ENCODE measurements at regions not wholly inside any gene's neighbourhood (a gene's known extent, or its start where the extent isn't known, plus 50 kb on each side); places are given as distances from the start of the nearest gene placed in this dataset.
A peak's percentile ranks its signal among the peaks of the same experiment; 100 is the strongest.

DNA sequence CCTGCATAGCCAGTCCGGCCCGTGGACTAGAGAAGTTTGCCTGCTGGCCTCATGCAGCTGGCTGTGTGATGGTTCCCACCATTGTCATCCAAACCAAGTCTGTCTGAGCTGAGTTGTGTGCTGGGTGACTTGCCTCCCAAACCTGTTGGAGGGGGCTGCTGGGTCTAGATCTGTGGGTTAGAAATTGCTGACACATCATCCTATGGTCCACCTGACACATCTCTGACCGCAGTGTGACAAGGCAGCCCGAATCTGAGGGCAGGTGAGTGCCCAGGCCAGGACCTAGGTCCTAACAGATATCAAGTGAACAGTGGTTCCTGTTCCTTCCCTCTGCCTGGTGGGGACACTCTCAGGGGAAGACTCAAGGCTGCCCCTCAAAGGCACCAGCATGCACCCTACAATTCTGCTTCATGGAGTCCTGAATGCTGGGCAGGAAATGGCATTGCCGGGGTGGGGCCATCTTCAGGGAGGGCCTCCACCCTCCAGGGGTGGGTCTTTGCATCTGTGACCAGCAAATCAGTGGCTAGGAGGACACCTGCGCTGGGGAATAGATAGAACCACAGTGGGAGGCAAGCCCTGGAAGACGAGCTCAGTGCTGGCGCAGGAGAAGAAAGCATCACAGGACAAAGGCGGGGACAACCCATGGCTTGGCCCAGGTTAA is 117.9 kb upstream of the ID2 start:
- H3K9me3 ChIP-seq (ENCODE audit: control insufficient read depth in 2 of 2, low read length in 2 of 2), result peaks cover 0 to 2% of the 10 kb centered on the region in 2 donors
- peak overlapping the region; percentile 4 to 6 for H3K27ac ChIP-seq (ENCODE audit: low read depth in 2 of 2, low read length in 2 of 2)
- no peaks in the 10 kb centered on the region for H3K4me1 ChIP-seq (ENCODE audit: control insufficient read depth in 2 of 2, insufficient read depth in 2 of 2, low read length in 2 of 2)
- no peak overlapping the region for H3K9ac ChIP-seq (ENCODE audit: low read depth in 1 of 2, low read length in 2 of 2)
- no peak overlapping the region for H3K4me3 ChIP-seq (ENCODE audit: low read length in 2 of 2)
- peaks cover 0 to 2% of the 10 kb centered on the region in 2 donors for H3K36me3 ChIP-seq (ENCODE audit: control insufficient read depth in 2 of 2, insufficient read depth in 2 of 2, low read length in 2 of 2)
- H3K27me3 ChIP-seq (ENCODE audit: control insufficient read depth in 2 of 2, insufficient read depth in 2 of 2, low read length in 2 of 2), result no peaks in the 10 kb centered on the region

DNA sequence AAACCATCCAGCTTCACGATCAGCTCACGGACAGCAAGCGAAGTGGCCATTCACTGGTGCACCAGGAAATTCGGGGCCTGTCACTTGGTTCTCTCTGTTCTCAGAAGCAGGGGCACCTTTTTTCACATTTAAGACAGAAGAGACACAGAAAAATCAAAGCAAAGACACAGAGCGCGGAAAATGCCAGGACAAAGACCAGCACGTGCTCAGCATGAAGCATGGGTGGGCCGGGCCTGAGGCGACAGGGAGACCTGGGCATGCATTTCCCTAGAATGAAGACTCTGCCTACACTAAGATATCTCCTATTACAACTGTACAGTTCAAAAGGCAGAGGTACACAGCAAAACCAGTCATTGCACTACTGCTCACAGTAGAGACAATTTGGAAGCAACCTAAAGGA is 117.4 kb upstream of the ID2 start:
- Histone ChIP-seq H3K9me3 (ENCODE audit: control insufficient read depth in 2 of 2, low read length in 2 of 2) (peaks cover 0 to 2% of the 10 kb centered on the region in 2 donors), H3K36me3 (ENCODE audit: control insufficient read depth in 2 of 2, insufficient read depth in 2 of 2, low read length in 2 of 2) (peaks cover 0 to 2% of the 10 kb centered on the region in 2 donors), H3K9ac (ENCODE audit: low read depth in 1 of 2, low read length in 2 of 2) (no peak overlapping the region), H3K4me3 (ENCODE audit: low read length in 2 of 2) (no peak overlapping the region), H3K27me3 (ENCODE audit: control insufficient read depth in 2 of 2, insufficient read depth in 2 of 2, low read length in 2 of 2) (no peaks in the 10 kb centered on the region), H3K4me1 (ENCODE audit: control insufficient read depth in 2 of 2, insufficient read depth in 2 of 2, low read length in 2 of 2) (no peaks in the 10 kb centered on the region), H3K27ac (ENCODE audit: low read depth in 2 of 2, low read length in 2 of 2) (no peak overlapping the region)

DNA sequence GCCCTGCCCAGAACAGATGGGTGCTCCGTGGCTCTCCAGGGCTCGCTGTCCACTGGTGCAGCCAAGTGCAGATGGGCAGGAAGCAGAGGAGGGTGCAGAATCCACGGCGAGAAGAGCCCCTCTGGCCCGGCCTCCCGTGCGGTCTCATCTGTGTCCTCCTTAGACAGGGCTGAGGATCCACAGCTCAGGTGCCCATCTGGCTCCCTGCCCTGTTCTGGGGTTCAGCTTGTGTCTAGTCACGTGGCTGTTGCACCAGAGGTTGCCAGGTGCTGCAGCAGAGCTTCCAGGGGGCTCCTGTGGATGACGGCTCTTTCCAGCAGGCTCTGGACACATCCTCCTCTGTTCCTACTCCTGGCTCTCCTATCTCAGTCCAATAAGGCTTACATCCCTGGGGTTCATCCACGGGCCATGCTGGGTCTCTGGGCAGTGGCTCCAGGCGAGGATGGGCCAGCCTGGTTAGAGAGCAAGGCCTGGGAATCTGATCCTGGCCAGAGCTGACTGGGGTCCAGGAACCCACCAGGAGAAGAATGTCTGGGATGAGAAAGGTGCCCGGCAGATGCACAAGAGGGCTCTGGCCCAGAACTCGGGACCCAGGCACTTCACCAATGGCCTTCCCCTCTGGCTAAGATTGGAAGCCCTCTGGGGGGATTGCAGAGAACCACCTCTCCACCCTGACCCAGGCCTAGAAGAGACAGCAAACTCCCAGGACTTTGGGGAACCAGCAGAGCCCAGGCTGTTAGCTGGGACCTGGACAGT is 116.3 kb upstream of the ID2 start:
- Histone ChIP-seq H3K9me3 (ENCODE audit: control insufficient read depth in 2 of 2, low read length in 2 of 2) (peaks cover 0 to 2% of the 10 kb centered on the region in 2 donors), H3K27ac (ENCODE audit: low read depth in 2 of 2, low read length in 2 of 2) (no peak overlapping the region), H3K27me3 (ENCODE audit: control insufficient read depth in 2 of 2, insufficient read depth in 2 of 2, low read length in 2 of 2) (no peaks in the 10 kb centered on the region), H3K36me3 (ENCODE audit: control insufficient read depth in 2 of 2, insufficient read depth in 2 of 2, low read length in 2 of 2) (peaks cover 0 to 2% of the 10 kb centered on the region in 2 donors), H3K4me3 (ENCODE audit: low read length in 2 of 2) (no peak overlapping the region), H3K9ac (ENCODE audit: low read depth in 1 of 2, low read length in 2 of 2) (no peak overlapping the region), H3K4me1 (ENCODE audit: control insufficient read depth in 2 of 2, insufficient read depth in 2 of 2, low read length in 2 of 2) (no peaks in the 10 kb centered on the region)

DNA sequence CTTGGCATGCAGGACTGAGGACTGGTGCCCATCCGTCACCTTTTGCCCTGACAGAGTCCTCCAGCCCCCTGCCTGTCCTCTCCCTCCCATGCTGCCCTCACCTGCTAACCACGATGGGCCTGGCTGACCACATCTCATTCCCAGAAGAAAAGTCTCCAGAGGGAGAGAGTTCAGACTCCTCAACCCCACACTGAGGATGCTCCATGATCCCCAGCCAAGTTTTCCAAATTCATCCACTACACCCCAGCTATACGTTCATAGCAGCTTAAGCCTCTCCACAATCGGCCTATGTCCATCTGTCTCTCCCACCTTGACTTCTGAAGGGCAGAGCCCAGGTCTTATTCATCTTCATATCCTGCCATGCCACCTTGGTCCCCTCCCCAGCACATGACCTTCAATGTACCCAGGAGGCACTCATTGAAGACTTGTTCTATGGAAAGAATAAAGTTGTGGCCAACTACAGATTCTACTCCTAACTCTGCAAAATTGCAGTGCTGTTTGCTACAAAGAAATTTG is 115.6 kb upstream of the ID2 start:
- H3K9me3 ChIP-seq (ENCODE audit: control insufficient read depth in 2 of 2, low read length in 2 of 2), result peaks cover 0 to 2% of the 10 kb centered on the region in 2 donors
- no peak overlapping the region for H3K4me3 ChIP-seq (ENCODE audit: low read length in 2 of 2)
- no peak overlapping the region for H3K27ac ChIP-seq (ENCODE audit: low read depth in 2 of 2, low read length in 2 of 2)
- H3K36me3 ChIP-seq (ENCODE audit: control insufficient read depth in 2 of 2, insufficient read depth in 2 of 2, low read length in 2 of 2), result peaks cover 0 to 2% of the 10 kb centered on the region in 2 donors
- no peaks in the 10 kb centered on the region for H3K27me3 ChIP-seq (ENCODE audit: control insufficient read depth in 2 of 2, insufficient read depth in 2 of 2, low read length in 2 of 2)
- H3K9ac ChIP-seq (ENCODE audit: low read depth in 1 of 2, low read length in 2 of 2), result no peak overlapping the region
- H3K4me1 ChIP-seq (ENCODE audit: control insufficient read depth in 2 of 2, insufficient read depth in 2 of 2, low read length in 2 of 2), result peaks cover 0 to under 1% of the 10 kb centered on the region in 2 donors

DNA sequence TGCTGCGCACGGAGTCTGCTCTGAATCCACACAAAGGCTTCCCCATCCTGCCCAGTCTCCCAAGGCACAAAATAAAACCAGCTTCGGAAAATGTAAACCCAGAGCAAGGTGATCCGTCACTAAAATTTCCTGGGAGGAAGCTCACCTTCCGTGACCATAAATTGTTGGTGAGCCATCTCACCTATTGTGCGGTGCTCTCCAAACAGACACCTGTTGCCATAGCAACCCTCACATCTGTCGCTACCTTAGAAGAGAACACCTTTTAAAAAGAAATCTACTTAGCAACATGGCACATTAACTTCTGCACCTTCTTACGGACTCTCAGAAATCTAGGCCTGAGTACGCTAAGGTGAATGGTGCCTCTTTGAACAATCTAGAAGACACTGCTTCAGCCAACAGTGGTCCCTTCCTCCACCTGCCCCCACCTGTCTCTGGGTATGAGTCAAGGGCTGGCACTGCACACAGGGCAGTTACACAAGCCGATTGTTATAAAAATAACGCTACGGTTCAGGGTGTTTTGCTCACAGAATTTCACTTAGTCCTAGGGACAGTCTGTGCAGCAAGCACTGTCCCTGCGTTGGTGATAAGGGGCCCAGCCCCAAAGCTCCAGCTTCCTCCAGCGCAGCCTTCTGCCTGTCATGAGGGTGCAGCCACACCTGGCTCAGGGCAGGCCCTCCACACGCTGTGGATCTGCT is 114.9 kb upstream of the ID2 start:
- no peaks in the 10 kb centered on the region for H3K27me3 ChIP-seq (ENCODE audit: control insufficient read depth in 2 of 2, insufficient read depth in 2 of 2, low read length in 2 of 2)
- H3K36me3 ChIP-seq (ENCODE audit: control insufficient read depth in 2 of 2, insufficient read depth in 2 of 2, low read length in 2 of 2), result peaks cover 0 to 2% of the 10 kb centered on the region in 2 donors
- H3K4me3 ChIP-seq (ENCODE audit: low read length in 2 of 2), result no peak overlapping the region
- peaks cover 2 to 6% of the 10 kb centered on the region in 2 donors for H3K4me1 ChIP-seq (ENCODE audit: control insufficient read depth in 2 of 2, insufficient read depth in 2 of 2, low read length in 2 of 2)
- H3K27ac ChIP-seq (ENCODE audit: low read depth in 2 of 2, low read length in 2 of 2), result no peak overlapping the region
- H3K9ac ChIP-seq (ENCODE audit: low read depth in 1 of 2, low read length in 2 of 2), result no peak overlapping the region
- peaks cover 0 to 1% of the 10 kb centered on the region in 2 donors for H3K9me3 ChIP-seq (ENCODE audit: control insufficient read depth in 2 of 2, low read length in 2 of 2)

DNA sequence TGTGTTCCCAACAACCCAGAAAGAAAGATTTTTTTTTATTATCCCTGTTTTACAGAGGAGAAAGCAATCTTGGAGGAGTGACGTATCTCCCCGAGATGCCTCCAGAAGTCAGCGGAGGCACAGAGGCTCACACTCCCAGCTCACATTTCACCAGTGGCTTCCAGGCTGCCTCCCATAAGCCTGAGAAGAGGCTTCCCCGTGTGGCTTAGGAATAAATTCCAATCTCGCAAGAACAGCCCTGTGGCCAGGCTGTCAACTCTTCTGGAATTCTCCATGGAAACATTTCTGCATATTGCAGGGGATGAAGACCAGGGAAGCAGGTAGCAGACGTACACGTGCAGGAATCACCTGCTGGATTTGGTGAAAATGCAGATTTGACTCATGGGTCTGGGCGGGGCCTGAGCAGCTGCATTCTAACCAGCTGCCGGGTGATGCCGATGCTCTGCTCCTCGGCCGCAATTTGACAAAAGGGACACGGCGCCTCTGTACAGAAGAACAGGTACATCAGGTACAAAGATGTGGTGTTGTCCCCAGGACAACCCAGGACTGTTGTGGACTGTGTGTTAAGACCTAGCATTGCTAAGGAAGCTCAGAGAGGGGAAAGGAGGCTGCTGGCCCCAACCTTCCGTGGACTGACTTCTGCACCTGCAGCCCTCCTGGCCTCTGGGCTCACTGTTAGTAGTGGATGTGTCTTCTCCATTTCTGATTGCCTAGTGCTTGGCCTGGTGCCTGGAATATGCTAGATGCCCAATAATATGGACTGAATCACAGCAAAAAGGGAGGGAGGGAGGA is 114.2 kb upstream of the ID2 start:
- Histone ChIP-seq H3K27ac (ENCODE audit: low read depth in 2 of 2, low read length in 2 of 2) (no peak overlapping the region), H3K36me3 (ENCODE audit: control insufficient read depth in 2 of 2, insufficient read depth in 2 of 2, low read length in 2 of 2) (no peaks in the 10 kb centered on the region), H3K27me3 (ENCODE audit: control insufficient read depth in 2 of 2, insufficient read depth in 2 of 2, low read length in 2 of 2) (no peaks in the 10 kb centered on the region), H3K4me3 (ENCODE audit: low read length in 2 of 2) (no peak overlapping the region), H3K9ac (ENCODE audit: low read depth in 1 of 2, low read length in 2 of 2) (no peak overlapping the region), H3K9me3 (ENCODE audit: control insufficient read depth in 2 of 2, low read length in 2 of 2) (no peaks in the 10 kb centered on the region), H3K4me1 (ENCODE audit: control insufficient read depth in 2 of 2, insufficient read depth in 2 of 2, low read length in 2 of 2) (peaks cover 6 to 13% of the 10 kb centered on the region in 2 donors)

DNA sequence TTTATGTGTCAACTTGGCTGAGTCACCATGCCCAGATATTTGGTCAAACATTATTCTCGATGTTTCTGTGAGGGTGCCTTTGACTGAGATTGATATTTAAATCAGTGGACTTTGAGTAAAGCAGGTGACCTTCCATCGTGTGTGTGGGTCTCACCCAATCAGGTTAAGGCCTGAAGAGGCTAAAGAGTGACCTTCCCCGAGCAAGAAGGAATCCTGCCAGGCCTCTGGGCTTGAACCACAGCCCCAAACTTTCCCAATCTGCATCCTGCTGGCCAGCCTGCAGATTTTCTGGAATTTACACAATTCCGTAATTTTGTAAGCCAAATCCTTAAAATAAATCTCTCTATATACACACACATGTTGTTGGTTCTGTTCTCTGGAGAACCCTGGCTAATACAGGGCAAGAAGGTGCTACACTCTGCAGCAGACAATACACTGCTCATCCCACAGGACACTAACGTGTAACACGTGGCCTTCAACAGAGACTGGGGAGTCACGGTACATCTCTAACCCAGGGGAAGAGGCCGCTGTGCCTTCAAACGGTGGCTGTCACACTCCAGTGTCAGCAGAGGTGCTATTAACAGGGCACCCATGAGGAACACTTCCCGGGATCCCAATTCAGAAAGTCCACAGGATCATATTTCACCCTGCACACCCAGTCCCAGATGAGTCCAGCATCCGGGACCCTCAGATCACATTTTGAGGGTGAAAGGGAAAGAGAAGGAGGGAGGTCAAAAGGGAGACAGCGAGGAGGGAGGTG is 113.1 kb upstream of the ID2 start:
- H3K4me1 ChIP-seq (ENCODE audit: control insufficient read depth in 2 of 2, insufficient read depth in 2 of 2, low read length in 2 of 2), result peaks cover 9 to 15% of the 10 kb centered on the region in 2 donors
- H3K4me3 ChIP-seq (ENCODE audit: low read length in 2 of 2), result no peak overlapping the region
- no peak overlapping the region for H3K27ac ChIP-seq (ENCODE audit: low read depth in 2 of 2, low read length in 2 of 2)

DNA sequence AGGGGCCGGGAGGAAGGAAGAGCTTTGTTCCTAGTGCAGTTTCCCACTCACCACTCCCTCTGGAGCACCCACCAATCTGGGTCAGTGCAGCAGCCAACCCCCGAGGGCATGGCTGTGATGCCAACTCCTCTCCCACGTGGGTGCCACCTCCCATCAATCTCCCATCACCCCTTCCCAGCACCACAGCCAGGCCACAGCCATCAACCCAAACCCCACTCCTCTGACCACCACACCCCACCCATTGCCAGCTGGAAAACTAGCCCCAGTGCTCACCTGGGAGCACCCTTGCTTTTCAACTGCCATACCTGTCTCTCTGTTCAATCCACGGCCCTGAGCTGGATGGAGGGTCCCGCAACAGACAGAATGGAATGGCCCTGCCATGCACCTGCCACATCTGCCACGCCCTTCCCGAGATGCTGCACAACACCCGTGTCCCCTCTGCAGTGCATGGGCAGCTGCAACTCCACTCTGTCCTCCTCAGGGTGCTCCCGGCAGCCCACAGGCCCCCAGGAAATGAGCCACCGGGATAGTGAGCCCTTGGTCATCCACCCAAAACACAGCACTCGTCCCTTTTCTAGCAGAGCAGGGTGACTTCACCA is 112.4 kb upstream of the ID2 start:
- H3K27me3 ChIP-seq (ENCODE audit: control insufficient read depth in 2 of 2, insufficient read depth in 2 of 2, low read length in 2 of 2), result no peaks in the 10 kb centered on the region
- no peak overlapping the region for H3K9ac ChIP-seq (ENCODE audit: low read depth in 1 of 2, low read length in 2 of 2)
- no peaks in the 10 kb centered on the region for H3K9me3 ChIP-seq (ENCODE audit: control insufficient read depth in 2 of 2, low read length in 2 of 2)
- H3K36me3 ChIP-seq (ENCODE audit: control insufficient read depth in 2 of 2, insufficient read depth in 2 of 2, low read length in 2 of 2), result no peaks in the 10 kb centered on the region
- peaks cover 16 to 19% of the 10 kb centered on the region in 2 donors for H3K4me1 ChIP-seq (ENCODE audit: control insufficient read depth in 2 of 2, insufficient read depth in 2 of 2, low read length in 2 of 2)
- no peak overlapping the region for H3K27ac ChIP-seq (ENCODE audit: low read depth in 2 of 2, low read length in 2 of 2)
- no peak overlapping the region for H3K4me3 ChIP-seq (ENCODE audit: low read length in 2 of 2)

More for the DNA sequence above, 113.1 kb upstream of the ID2 start:
- no peak overlapping the region for H3K9ac ChIP-seq (ENCODE audit: low read depth in 1 of 2, low read length in 2 of 2)
- H3K9me3 ChIP-seq (ENCODE audit: control insufficient read depth in 2 of 2, low read length in 2 of 2), result no peaks in the 10 kb centered on the region
- H3K27me3 ChIP-seq (ENCODE audit: control insufficient read depth in 2 of 2, insufficient read depth in 2 of 2, low read length in 2 of 2), result no peaks in the 10 kb centered on the region
- no peaks in the 10 kb centered on the region for H3K36me3 ChIP-seq (ENCODE audit: control insufficient read depth in 2 of 2, insufficient read depth in 2 of 2, low read length in 2 of 2)

DNA sequence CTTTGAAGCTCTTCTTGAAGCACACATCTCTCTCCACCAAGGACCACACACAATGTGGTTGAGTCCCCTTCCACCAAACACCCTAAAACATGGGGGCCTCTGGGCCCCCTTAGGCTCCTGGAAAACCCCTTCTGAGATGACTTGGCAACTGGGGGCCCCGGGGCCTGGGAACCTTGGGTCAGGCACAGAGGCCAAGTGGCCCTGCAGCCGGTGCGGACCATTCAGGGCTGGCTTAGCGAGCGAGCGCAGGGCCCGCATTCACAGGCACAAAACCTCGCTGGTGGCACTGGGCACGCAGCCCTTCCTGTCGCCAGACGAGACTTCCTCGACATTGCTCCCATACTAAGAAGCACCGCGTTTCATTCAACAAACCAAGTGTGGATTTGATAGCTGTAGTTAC is 111.2 kb upstream of the ID2 start:
- Histone ChIP-seq H3K4me1 (ENCODE audit: control insufficient read depth in 2 of 2, insufficient read depth in 2 of 2, low read length in 2 of 2) (peaks cover 19 to 26% of the 10 kb centered on the region in 2 donors), H3K9ac (ENCODE audit: low read depth in 1 of 2, low read length in 2 of 2) (no peak overlapping the region), H3K4me3 (ENCODE audit: low read length in 2 of 2) (no peak overlapping the region), H3K27me3 (ENCODE audit: control insufficient read depth in 2 of 2, insufficient read depth in 2 of 2, low read length in 2 of 2) (no peaks in the 10 kb centered on the region), H3K27ac (ENCODE audit: low read depth in 2 of 2, low read length in 2 of 2) (no peak overlapping the region), H3K36me3 (ENCODE audit: control insufficient read depth in 2 of 2, insufficient read depth in 2 of 2, low read length in 2 of 2) (no peaks in the 10 kb centered on the region), H3K9me3 (ENCODE audit: control insufficient read depth in 2 of 2, low read length in 2 of 2) (no peaks in the 10 kb centered on the region)
